ENCODE measurements at regions not wholly inside any gene's neighbourhood (a gene's known extent, or its start where the extent isn't known, plus 50 kb on each side); places are given as distances from the start of the nearest gene placed in this dataset.

- TF ChIP-seq EZH2 (optimal IDR thresholded peaks at IDR 0.05; ENCODE audit: low read depth, low read length) (no peak), EZH2phosphoT487 (IDR thresholded peaks at IDR 0.05; ENCODE audit: low read length) (no peak)
- TF ChIP-seq, protein P1, sequence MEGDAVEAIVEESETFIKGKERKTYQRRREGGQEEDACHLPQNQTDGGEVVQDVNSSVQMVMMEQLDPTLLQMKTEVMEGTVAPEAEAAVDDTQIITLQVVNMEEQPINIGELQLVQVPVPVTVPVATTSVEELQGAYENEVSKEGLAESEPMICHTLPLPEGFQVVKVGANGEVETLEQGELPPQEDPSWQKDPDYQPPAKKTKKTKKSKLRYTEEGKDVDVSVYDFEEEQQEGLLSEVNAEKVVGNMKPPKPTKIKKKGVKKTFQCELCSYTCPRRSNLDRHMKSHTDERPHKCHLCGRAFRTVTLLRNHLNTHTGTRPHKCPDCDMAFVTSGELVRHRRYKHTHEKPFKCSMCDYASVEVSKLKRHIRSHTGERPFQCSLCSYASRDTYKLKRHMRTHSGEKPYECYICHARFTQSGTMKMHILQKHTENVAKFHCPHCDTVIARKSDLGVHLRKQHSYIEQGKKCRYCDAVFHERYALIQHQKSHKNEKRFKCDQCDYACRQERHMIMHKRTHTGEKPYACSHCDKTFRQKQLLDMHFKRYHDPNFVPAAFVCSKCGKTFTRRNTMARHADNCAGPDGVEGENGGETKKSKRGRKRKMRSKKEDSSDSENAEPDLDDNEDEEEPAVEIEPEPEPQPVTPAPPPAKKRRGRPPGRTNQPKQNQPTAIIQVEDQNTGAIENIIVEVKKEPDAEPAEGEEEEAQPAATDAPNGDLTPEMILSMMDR (IDR thresholded peaks at IDR 0.05; ENCODE audit: low read length), result no peak
- no peaks in the 10 kb centered on the region for H3K79me2 ChIP-seq (ENCODE audit: low read length)
- no peaks in the 10 kb centered on the region for H3K9me2 ChIP-seq (replicated peaks; ENCODE audit: insufficient read depth, low read length)
- H3K27ac ChIP-seq (ENCODE audit: low read length), result no peak overlapping the region
- no peaks in the 10 kb centered on the region for H3K27me3 ChIP-seq (replicated peaks; ENCODE audit: insufficient read depth, low read length)
- H3K4me3 ChIP-seq (ENCODE audit: low read length), result no peak overlapping the region
- H3K36me3 ChIP-seq (replicated peaks; ENCODE audit: insufficient read depth, low read length), result no peaks in the 10 kb centered on the region
- H3F3A ChIP-seq (ENCODE audit: insufficient read depth, low read length), result no peaks in the 10 kb centered on the region
- no peaks in the 10 kb centered on the region for H3K4me1 ChIP-seq (ENCODE audit: low read length)
- no peaks in the 10 kb centered on the region for H4K20me1 ChIP-seq (ENCODE audit: insufficient read depth, low read length)
- no peak overlapping the region for H3K4me2 ChIP-seq (ENCODE audit: low read depth, low read length)
- no peak for DNase-seq
- no peak overlapping the region for H2AFZ ChIP-seq (ENCODE audit: low read length)
- no peak overlapping the region for H3K9ac ChIP-seq (ENCODE audit: low read length)
- H3K9me3 ChIP-seq (replicated peaks; ENCODE audit: insufficient read depth, low read length), result no peaks in the 10 kb centered on the region
Measured at GRCh38 chr9:115373000-115373709, 255.2 kb upstream of the TNC start.

DNA sequence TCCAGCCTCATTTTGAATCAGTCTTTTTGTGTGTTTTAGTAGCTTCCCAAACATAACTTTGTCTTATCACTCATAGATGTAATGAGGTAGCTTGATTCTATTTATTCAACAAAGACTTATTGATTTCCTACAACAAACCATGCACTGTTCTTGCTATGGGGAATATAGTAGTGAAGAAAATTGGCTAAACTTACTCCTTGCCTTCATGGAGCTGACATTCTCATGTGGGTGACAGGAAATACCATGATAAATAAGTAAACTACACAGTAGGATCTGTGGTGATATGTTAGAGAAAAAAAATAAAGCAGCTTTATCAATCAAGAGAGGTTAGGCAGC is 255.7 kb upstream of the TNC start:
- no peak for DNase-seq
- H4K20me1 ChIP-seq (ENCODE audit: insufficient read depth, low read length), result no peaks in the 10 kb centered on the region
- H2AFZ ChIP-seq (ENCODE audit: low read length), result no peak overlapping the region
- H3K4me1 ChIP-seq (ENCODE audit: low read length), result no peaks in the 10 kb centered on the region
- H3K4me2 ChIP-seq (ENCODE audit: low read depth, low read length), result no peak overlapping the region
- no peak overlapping the region for H3K27ac ChIP-seq (ENCODE audit: low read length)
- H3K9me3 ChIP-seq (replicated peaks; ENCODE audit: insufficient read depth, low read length), result no peaks in the 10 kb centered on the region
- TF ChIP-seq EZH2phosphoT487 (IDR thresholded peaks at IDR 0.05; ENCODE audit: low read length) (no peak), EZH2 (optimal IDR thresholded peaks at IDR 0.05; ENCODE audit: low read depth, low read length) (no peak)
- TF ChIP-seq, protein P1 (IDR thresholded peaks at IDR 0.05; ENCODE audit: low read length), result no peak
- no peaks in the 10 kb centered on the region for H3F3A ChIP-seq (ENCODE audit: insufficient read depth, low read length)
- no peaks in the 10 kb centered on the region for H3K79me2 ChIP-seq (ENCODE audit: low read length)
- no peaks in the 10 kb centered on the region for H3K36me3 ChIP-seq (replicated peaks; ENCODE audit: insufficient read depth, low read length)
- no peak overlapping the region for H3K9ac ChIP-seq (ENCODE audit: low read length)
- H3K27me3 ChIP-seq (replicated peaks; ENCODE audit: insufficient read depth, low read length), result no peaks in the 10 kb centered on the region
- no peaks in the 10 kb centered on the region for H3K9me2 ChIP-seq (replicated peaks; ENCODE audit: insufficient read depth, low read length)
- no peak overlapping the region for H3K4me3 ChIP-seq (ENCODE audit: low read length)

DNA sequence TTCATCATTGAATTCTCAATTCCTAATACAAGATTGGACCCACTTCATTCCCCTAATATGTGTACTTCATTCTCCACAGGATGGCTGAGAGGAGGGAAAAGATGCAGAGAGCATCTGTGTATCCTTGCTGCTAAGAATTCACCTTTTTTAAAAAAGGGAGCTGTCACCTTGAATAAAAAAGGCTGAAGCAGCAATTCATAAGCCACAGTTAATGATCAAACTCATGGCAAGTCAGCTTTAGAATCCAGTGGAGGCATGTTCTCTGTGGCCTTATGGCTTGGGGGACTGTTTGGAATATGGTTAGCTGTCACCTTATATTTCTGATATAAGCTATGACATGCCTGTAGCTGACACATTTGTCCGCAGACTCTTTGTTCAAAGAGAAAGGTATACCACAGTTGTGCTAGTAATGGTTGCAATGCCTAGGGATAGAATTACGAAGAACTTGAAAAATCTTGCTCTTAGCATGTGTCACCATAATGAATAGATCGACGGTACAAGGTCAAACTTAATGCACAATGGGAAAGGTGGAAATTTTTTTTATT is 256.8 kb upstream of the TNC start:
- Histone ChIP-seq H4K20me1 (ENCODE audit: insufficient read depth, low read length) (no peaks in the 10 kb centered on the region), H3K4me3 (ENCODE audit: low read length) (no peak overlapping the region), H3K4me1 (ENCODE audit: low read length) (no peaks in the 10 kb centered on the region), H3K36me3 (replicated peaks; ENCODE audit: insufficient read depth, low read length) (no peaks in the 10 kb centered on the region), H3K79me2 (ENCODE audit: low read length) (no peaks in the 10 kb centered on the region), H3K9ac (ENCODE audit: low read length) (no peak overlapping the region), H3F3A (ENCODE audit: insufficient read depth, low read length) (no peaks in the 10 kb centered on the region), H3K27me3 (replicated peaks; ENCODE audit: insufficient read depth, low read length) (no peaks in the 10 kb centered on the region), H2AFZ (ENCODE audit: low read length) (no peak overlapping the region), H3K9me3 (replicated peaks; ENCODE audit: insufficient read depth, low read length) (no peaks in the 10 kb centered on the region), H3K9me2 (replicated peaks; ENCODE audit: insufficient read depth, low read length) (no peaks in the 10 kb centered on the region), H3K27ac (ENCODE audit: low read length) (no peak overlapping the region), H3K4me2 (ENCODE audit: low read depth, low read length) (no peak overlapping the region)
- TF ChIP-seq EZH2 (optimal IDR thresholded peaks at IDR 0.05; ENCODE audit: low read depth, low read length) (no peak), EZH2phosphoT487 (IDR thresholded peaks at IDR 0.05; ENCODE audit: low read length) (no peak)
- TF ChIP-seq, protein P1 (IDR thresholded peaks at IDR 0.05; ENCODE audit: low read length), result no peak
- no peak for DNase-seq
